ENCODE measurements at regions not wholly inside any gene's neighbourhood (a gene's known extent, or its start where the extent isn't known, plus 50 kb on each side); places are given as distances from the start of the nearest gene placed in this dataset.
A peak's percentile ranks its signal among the peaks of the same experiment; 100 is the strongest.

DNA sequence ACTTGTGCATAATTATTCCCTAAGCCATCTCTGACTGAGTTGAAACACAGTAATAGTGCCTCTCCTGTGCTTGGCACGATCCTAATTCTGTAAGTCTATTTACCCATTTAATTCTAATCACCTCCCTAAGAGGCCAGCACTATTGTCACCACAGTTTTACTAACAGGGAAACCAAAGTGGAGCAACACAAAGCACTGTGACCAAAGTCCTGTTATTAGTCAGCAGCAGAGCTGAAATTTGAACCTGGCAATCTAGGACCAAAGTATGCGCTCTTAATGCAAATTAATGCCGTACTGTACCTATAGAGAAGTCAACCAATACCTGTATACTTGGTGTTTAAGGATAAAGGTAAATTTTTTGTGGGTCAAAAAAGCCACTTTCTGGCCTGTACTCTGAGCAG, 77.1 kb upstream of the CNTLN start:
- Histone ChIP-seq H3K36me3 (ENCODE audit: control insufficient read depth in 1 of 2, insufficient read depth in 2 of 2, low read length in 2 of 2) (no peaks in the 10 kb centered on the region), H3K9me2 (ENCODE audit: insufficient read depth) (no peaks in the 10 kb centered on the region), H3K27ac (ENCODE audit: low read depth, low read length) (no peak overlapping the region), H3K4me2 (ENCODE audit: low read length) (no peak overlapping the region), H2AFZ (ENCODE audit: low read depth, low read length, poor library complexity, severe bottlenecking) (no peak overlapping the region), H3K9me3 (ENCODE audit: control insufficient read depth in 1 of 2, insufficient read depth in 1 of 2, low read depth in 1 of 2, low read length in 2 of 2) (no peaks in the 10 kb centered on the region), H3K9ac (ENCODE audit: low read length) (no peak overlapping the region), H4K20me1 (ENCODE audit: insufficient read depth) (no peaks in the 10 kb centered on the region), H3K79me2 (ENCODE audit: insufficient read depth, low read length) (no peaks in the 10 kb centered on the region), H3K4me1 (ENCODE audit: control insufficient read depth in 1 of 2, insufficient read depth in 2 of 2, low read length in 2 of 2) (no peaks in the 10 kb centered on the region), H3K27me3 (ENCODE audit: insufficient read depth, low read length) (no peaks in the 10 kb centered on the region), H3K4me3 (replicated peaks in 1 of 2; ENCODE audit: low read depth in 1 of 2, low read length in 2 of 2) (no peak overlapping the region)
- ChIA-PET POLR2A (no interaction called here), CTCF (no interaction called here), RAD21 (ENCODE audit: low non-redundant PET in 1 of 2, low total read pairs in 2 of 2, uncharacterized antibody in 2 of 2, unreplicated experiment in 2 of 2) (no interaction called here)
- intact Hi-C loops (cut with micrococcal nuclease), result no loop called here
- DNase-seq (ENCODE audit: low read depth, low spot score) (no peak), ATAC-seq (no peak)
- BruUV-seq (replicated peaks), result no TSS peak
- TF ChIP-seq ELF1 (IDR thresholded peaks at IDR 0.05; ENCODE audit: borderline replicate concordance, low read depth) (no peak), EZH2 (IDR thresholded peaks at IDR 0.05) (no peak), POLR2A (IDR thresholded peaks at IDR 0.05; ENCODE audit: borderline replicate concordance, extremely low read depth, insufficient read depth, insufficient read length) (no peak), POLR2AphosphoS5 (IDR thresholded peaks at IDR 0.05; ENCODE audit: low read depth, low read length) (no peak)

DNA sequence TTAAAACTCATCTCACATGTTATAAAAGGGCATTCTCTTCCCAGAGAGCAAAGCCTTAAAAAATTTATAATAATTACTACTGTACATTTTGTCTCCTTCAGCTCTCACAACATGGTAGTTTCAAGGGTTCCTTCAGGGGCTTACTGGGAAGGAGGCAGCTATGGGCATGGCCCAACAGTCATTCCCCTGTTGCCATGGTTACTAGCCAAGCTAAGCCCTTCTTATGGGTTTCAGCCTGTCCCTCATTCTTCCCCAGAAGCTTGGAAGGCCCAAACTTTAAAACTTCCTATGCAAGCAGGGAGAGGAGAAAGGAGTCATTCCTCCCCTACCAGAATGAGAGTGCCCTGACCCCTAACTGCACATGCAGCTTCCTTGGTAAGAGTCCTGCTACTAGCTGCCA, 82.2 kb upstream of the CNTLN start:
- ChIA-PET CTCF (interaction anchor here (1.8 kb wide), 1 partner anchor 11 kb away, joined by 7 read pairs; no protein-coding TSS in a partner anchor), RAD21 (ENCODE audit: low non-redundant PET in 1 of 2, low total read pairs in 2 of 2, uncharacterized antibody in 2 of 2, unreplicated experiment in 2 of 2) (no interaction called here)

More for the DNA sequence above, 82.2 kb upstream of the CNTLN start:
- Histone ChIP-seq H3K79me2 (ENCODE audit: insufficient read depth, low read length) (no peaks in the 10 kb centered on the region), H3K9ac (ENCODE audit: low read length) (no peak overlapping the region), H3K9me2 (ENCODE audit: insufficient read depth) (no peaks in the 10 kb centered on the region), H3K4me2 (ENCODE audit: low read length) (no peak overlapping the region), H3K9me3 (ENCODE audit: control insufficient read depth in 1 of 2, insufficient read depth in 1 of 2, low read depth in 1 of 2, low read length in 2 of 2) (0 out of 4 replicates have a peak, but pooled peaks cover 0 to 3% of the 10 kb centered on the region in 2 experiments), H4K20me1 (ENCODE audit: insufficient read depth) (no peaks in the 10 kb centered on the region), H3K36me3 (ENCODE audit: control insufficient read depth in 1 of 2, insufficient read depth in 2 of 2, low read length in 2 of 2) (no peaks in the 10 kb centered on the region), H3K4me1 (ENCODE audit: control insufficient read depth in 1 of 2, insufficient read depth in 2 of 2, low read length in 2 of 2) (no peaks in the 10 kb centered on the region), H3K27me3 (ENCODE audit: insufficient read depth, low read length) (no peaks in the 10 kb centered on the region), H3K4me3 (replicated peaks in 1 of 2; ENCODE audit: low read depth in 1 of 2, low read length in 2 of 2) (no peak overlapping the region), H2AFZ (ENCODE audit: low read depth, low read length, poor library complexity, severe bottlenecking) (no peak overlapping the region), H3K27ac (ENCODE audit: low read depth, low read length) (no peak overlapping the region)
- ATAC-seq (no peak), DNase-seq (ENCODE audit: low read depth, low spot score) (no peak)
- BruUV-seq (replicated peaks), result no TSS peak
- no peak for TF ChIP-seq JUND (IDR thresholded peaks at IDR 0.05)
- 0 out of 2 replicates have a peak, but pooled peaks have one; percentile 11 for TF ChIP-seq ZFX (IDR thresholded peaks at IDR 0.05)
- intact Hi-C loops (cut with micrococcal nuclease), result no loop called here
- POLR2A ChIA-PET, result no interaction called here

Data from HCT116 (cell line).